ENCODE measurements at regions not wholly inside any gene's neighbourhood (a gene's known extent, or its start where the extent isn't known, plus 50 kb on each side); places are given as distances from the start of the nearest gene placed in this dataset.

- H3K9me3 ChIP-seq (ENCODE audit: control insufficient read depth, insufficient read depth, low read length), result peaks cover 16% of the 10 kb centered on the region
- H4K20me1 ChIP-seq (ENCODE audit: control insufficient read depth, insufficient read depth, low read depth, low read length), result no peaks in the 10 kb centered on the region
- no peak overlapping the region for H3K4me3 ChIP-seq (ENCODE audit: low read length)
- H3K36me3 ChIP-seq (ENCODE audit: control insufficient read depth, low read length), result peaks cover 13% of the 10 kb centered on the region
- TF ChIP-seq CTCF (IDR thresholded peaks at IDR 0.05; ENCODE audit: low read depth, low read length, poor library complexity, severe bottlenecking), result no peak
- H3K9me2 ChIP-seq (replicated peaks; ENCODE audit: control insufficient read depth, low read length), result no peaks in the 10 kb centered on the region
- H3F3A ChIP-seq (ENCODE audit: control insufficient read depth, insufficient read depth), result peaks cover 2% of the 10 kb centered on the region; the same call in 1 of the 2 replicates
- peaks cover 36% of the 10 kb centered on the region for H3K4me1 ChIP-seq (ENCODE audit: control insufficient read depth, low read length)
- H3K4me2 ChIP-seq (ENCODE audit: low read length), result no peak overlapping the region
- H3K79me2 ChIP-seq (ENCODE audit: control insufficient read depth, low read length), result no peaks in the 10 kb centered on the region
- H3K27ac ChIP-seq (ENCODE audit: low read depth, low read length), result no peak overlapping the region
- H3K27me3 ChIP-seq (ENCODE audit: control insufficient read depth, low read length), result no peaks in the 10 kb centered on the region
Measured at GRCh38 chr12:14247166-14247565, 118.3 kb upstream of the ATF7IP start.

GRCh38 chr12:14249368-14249767, 116.1 kb upstream of the ATF7IP start:
- no peak for TF ChIP-seq CTCF (IDR thresholded peaks at IDR 0.05; ENCODE audit: low read depth, low read length, poor library complexity, severe bottlenecking)
- no peak for TF ChIP-seq EZH2phosphoT487 (IDR thresholded peaks at IDR 0.05; ENCODE audit: borderline replicate concordance, low read length)
- H3K4me2 ChIP-seq (ENCODE audit: low read length), result no peak overlapping the region
- H3F3A ChIP-seq (ENCODE audit: control insufficient read depth, insufficient read depth), result peaks cover 2% of the 10 kb centered on the region; the same call in 1 of the 2 replicates
- no peak overlapping the region for H3K4me3 ChIP-seq (ENCODE audit: low read length)
- no peaks in the 10 kb centered on the region for H3K27me3 ChIP-seq (ENCODE audit: control insufficient read depth, low read length)
- no peaks in the 10 kb centered on the region for H3K9me2 ChIP-seq (replicated peaks; ENCODE audit: control insufficient read depth, low read length)
- peaks cover 36% of the 10 kb centered on the region for H3K4me1 ChIP-seq (ENCODE audit: control insufficient read depth, low read length)
- no peaks in the 10 kb centered on the region for H3K79me2 ChIP-seq (ENCODE audit: control insufficient read depth, low read length)
- peaks cover 4% of the 10 kb centered on the region for H3K9me3 ChIP-seq (ENCODE audit: control insufficient read depth, insufficient read depth, low read length)
- peaks cover 4% of the 10 kb centered on the region for H3K36me3 ChIP-seq (ENCODE audit: control insufficient read depth, low read length)
- H3K27ac ChIP-seq (ENCODE audit: low read depth, low read length), result no peak overlapping the region
- H4K20me1 ChIP-seq (ENCODE audit: control insufficient read depth, insufficient read depth, low read depth, low read length), result no peaks in the 10 kb centered on the region

- Histone ChIP-seq H3K4me1 (ENCODE audit: control insufficient read depth, low read length) (peaks cover 32% of the 10 kb centered on the region), H3K4me2 (ENCODE audit: low read length) (no peak overlapping the region), H3K9me3 (ENCODE audit: control insufficient read depth, insufficient read depth, low read length) (peaks cover 26% of the 10 kb centered on the region), H3K9me2 (replicated peaks; ENCODE audit: control insufficient read depth, low read length) (no peaks in the 10 kb centered on the region), H3K27me3 (ENCODE audit: control insufficient read depth, low read length) (no peaks in the 10 kb centered on the region), H3K27ac (ENCODE audit: low read depth, low read length) (no peak overlapping the region), H3K79me2 (ENCODE audit: control insufficient read depth, low read length) (no peaks in the 10 kb centered on the region), H3F3A (ENCODE audit: control insufficient read depth, insufficient read depth) (peaks cover 10% of the 10 kb centered on the region), H4K20me1 (ENCODE audit: control insufficient read depth, insufficient read depth, low read depth, low read length) (no peaks in the 10 kb centered on the region), H3K36me3 (ENCODE audit: control insufficient read depth, low read length) (peaks cover 10% of the 10 kb centered on the region), H3K4me3 (ENCODE audit: low read length) (no peak overlapping the region)
- TF ChIP-seq EZH2phosphoT487 (IDR thresholded peaks at IDR 0.05; ENCODE audit: borderline replicate concordance, low read length) (no peak), CTCF (IDR thresholded peaks at IDR 0.05; ENCODE audit: low read depth, low read length, poor library complexity, severe bottlenecking) (no peak)
Measured at GRCh38 chr12:14252697-14253096, 112.8 kb upstream of the ATF7IP start.

DNA sequence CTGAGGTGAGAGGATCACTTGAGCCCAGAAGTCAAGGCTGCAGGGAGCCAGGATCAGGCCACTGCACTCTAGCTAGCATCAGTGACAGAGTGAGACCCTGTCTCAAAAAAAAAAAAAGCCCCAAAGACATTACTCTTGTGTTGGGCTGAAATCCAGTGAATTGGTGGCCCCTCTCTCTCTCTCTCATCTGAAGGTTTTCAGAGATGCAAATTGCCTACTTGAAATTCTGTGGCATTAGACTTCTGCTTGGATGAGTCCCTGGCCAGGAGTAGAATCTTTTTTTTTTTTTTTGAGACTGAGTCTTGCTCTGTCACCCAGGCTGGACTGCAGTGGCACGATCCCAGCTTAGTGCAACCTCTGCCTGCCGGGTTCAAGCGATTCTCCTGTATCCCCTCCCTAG, 112.0 kb upstream of the ATF7IP start:
- H3K9me2 ChIP-seq (replicated peaks; ENCODE audit: control insufficient read depth, low read length), result no peaks in the 10 kb centered on the region
- peaks cover 40% of the 10 kb centered on the region for H3K4me1 ChIP-seq (ENCODE audit: control insufficient read depth, low read length)
- TF ChIP-seq EZH2phosphoT487 (IDR thresholded peaks at IDR 0.05; ENCODE audit: borderline replicate concordance, low read length) (no peak), CTCF (IDR thresholded peaks at IDR 0.05; ENCODE audit: low read depth, low read length, poor library complexity, severe bottlenecking) (no peak)
- H4K20me1 ChIP-seq (ENCODE audit: control insufficient read depth, insufficient read depth, low read depth, low read length), result no peaks in the 10 kb centered on the region
- H3K9me3 ChIP-seq (ENCODE audit: control insufficient read depth, insufficient read depth, low read length), result peaks cover 34% of the 10 kb centered on the region
- no peaks in the 10 kb centered on the region for H3K79me2 ChIP-seq (ENCODE audit: control insufficient read depth, low read length)
- no peak overlapping the region for H3K4me2 ChIP-seq (ENCODE audit: low read length)
- no peak overlapping the region for H3K4me3 ChIP-seq (ENCODE audit: low read length)
- no peak overlapping the region for H3K27ac ChIP-seq (ENCODE audit: low read depth, low read length)
- H3K27me3 ChIP-seq (ENCODE audit: control insufficient read depth, low read length), result no peaks in the 10 kb centered on the region
- peaks cover 10% of the 10 kb centered on the region for H3F3A ChIP-seq (ENCODE audit: control insufficient read depth, insufficient read depth)
- H3K36me3 ChIP-seq (ENCODE audit: control insufficient read depth, low read length), result peaks cover 18% of the 10 kb centered on the region

All from DOHH2 (cell line).